SK-N-SH (cell line): ENCODE measurements at regions not wholly inside any gene's neighbourhood (a gene's known extent, or its start where the extent isn't known, plus 50 kb on each side); places are given as distances from the start of the nearest gene placed in this dataset.

Experiments used
- CTCF ChIA-PET: fragments of 300-600, 350-600 bp; formaldehyde crosslinking; extraction: SDS; loops from one replicate; lab custom pipeline; 2021; lab: Yijun Ruan, JAX
- POLR2A ChIA-PET: fragments of 350-600 bp; sonication (Branson Sonifier 250); formaldehyde crosslinking; extraction: SDS; loops from one replicate; lab custom pipeline; 2020; ENCODE audit warnings: antibody characterized with exemption, inconsistent platforms; lab: Yijun Ruan, JAX
- DNase-seq: peaks from one replicate; pipeline ENCODE4 v3.0.0; 2012
- H2AFZ ChIP-seq: fragments of 200-600 bp; sonication (generic); 2 replicates; pipeline ENCODE4 v1.8.1; 2016; ENCODE audit warnings: antibody characterized with exemption, mild to moderate bottlenecking, low read depth
- H3F3A ChIP-seq: fragments of 200-600 bp; sonication (generic); replicated peaks from 2 replicates; pipeline ENCODE3; 2016; ENCODE audit warnings: antibody characterized with exemption, mild to moderate bottlenecking; ENCODE audit not compliant: insufficient read depth
- H3K27ac ChIP-seq, 2 experiments: fragments of 200-500 bp in 1 of 2; fragments of 200-600 bp in 1 of 2; sonication (Bioruptor generic) in 1 of 2; sonication (generic), shearing (Covaris generic) in 1 of 2; 2 replicates each; pipeline versions ENCODE4 v1.5.1 to v1.6.1; 2014 to 2016; ENCODE audit warnings: low read depth in 2 of 2, inconsistent platforms in 1 of 2, low read length in 1 of 2, mild to moderate bottlenecking in 1 of 2, mixed read lengths in 1 of 2
- H3K27me3 ChIP-seq: fragments of 200-600 bp; sonication (generic), shearing (Covaris generic); 2 replicates; pipeline ENCODE4 v1.6.1; 2016; ENCODE audit warnings: mixed run types; ENCODE audit not compliant: insufficient read depth
- H3K36me3 ChIP-seq, 2 experiments: fragments of 200-500 bp in 1 of 2; fragments of 200-600 bp in 1 of 2; sonication (Bioruptor generic) in 1 of 2; sonication (generic) in 1 of 2; replicated peaks in 1 of 2; 2 replicates each; pipeline versions ENCODE3 to v1.5.1; 2014 to 2016; ENCODE audit warnings: low read length in 1 of 2, mild to moderate bottlenecking in 1 of 2; ENCODE audit not compliant: insufficient read depth in 2 of 2, control insufficient read depth in 1 of 2
- H3K4me1 ChIP-seq, 2 experiments: fragments of 200-500 bp in 1 of 2; fragments of 200-600 bp in 1 of 2; sonication (Bioruptor generic) in 1 of 2; sonication (generic), shearing (Covaris generic) in 1 of 2; 2 replicates each; pipeline versions ENCODE4 v1.5.1 to v1.6.1; 2014 to 2016; ENCODE audit warnings: low read depth in 1 of 2, low read length in 1 of 2, mixed run types in 1 of 2; ENCODE audit not compliant: insufficient read depth in 2 of 2, control insufficient read depth in 1 of 2
- H3K4me2 ChIP-seq: fragments of 200-600 bp; sonication (generic), shearing (Covaris generic); 2 replicates; pipeline ENCODE4 v1.6.1; 2017; ENCODE audit warnings: mixed run types
- H3K4me3 ChIP-seq, 2 experiments: fragments of 200-500 bp in 1 of 2; fragments of 200-600 bp in 1 of 2; sonication (Bioruptor generic) in 1 of 2; sonication (generic), shearing (Covaris generic) in 1 of 2; 2 replicates each; pipeline versions ENCODE4 v1.5.1 to v1.8.1; 2014 to 2016; ENCODE audit warnings: low read depth in 2 of 2, inconsistent platforms in 1 of 2, low read length in 1 of 2, mild to moderate bottlenecking in 1 of 2, mixed read lengths in 1 of 2, moderate library complexity in 1 of 2
- H3K79me2 ChIP-seq: fragments of 200-600 bp; sonication (generic); 2 replicates; pipeline ENCODE4 v1.8.1; 2017; ENCODE audit warnings: mild to moderate bottlenecking; ENCODE audit not compliant: insufficient read depth
- H3K9ac ChIP-seq: fragments of 200-600 bp; sonication (generic); 2 replicates; pipeline ENCODE4 v1.6.1; 2017; ENCODE audit warnings: mixed run types
- H3K9me2 ChIP-seq: fragments of 200-600 bp; sonication (generic); 2 replicates; pipeline ENCODE4 v1.6.1; 2017; ENCODE audit warnings: mixed run types
- H3K9me3 ChIP-seq: fragments of 200-600 bp; sonication (generic); 2 replicates; pipeline ENCODE4 v1.6.1; 2017; ENCODE audit warnings: mixed run types, mild to moderate bottlenecking, moderate library complexity
- H4K20me1 ChIP-seq: fragments of 200-600 bp; sonication (generic); 2 replicates; pipeline ENCODE4 v1.6.1; 2017; ENCODE audit warnings: mild to moderate bottlenecking, mixed run types; ENCODE audit not compliant: insufficient read depth
- CHD2 ChIP-seq: fragments of 150-350 bp; IDR thresholded peaks from 2 replicates; pipeline ENCODE4 v1.6.1; 2018; ENCODE audit warnings: low read length; ENCODE audit not compliant: partially characterized antibody
- EZH2phosphoT487 ChIP-seq: fragments of 200-600 bp; sonication (generic); IDR thresholded peaks from 2 replicates; pipeline ENCODE4 v1.6.1; 2017; ENCODE audit warnings: low read depth, mixed run types, mild to moderate bottlenecking, antibody characterized with exemption, moderate library complexity, borderline replicate concordance
- FOXJ3 ChIP-seq: sonication (generic); formaldehyde crosslinking; IDR thresholded peaks from 2 replicates; pipeline ENCODE4 v1.5.1; 2020; ENCODE audit warnings: mild to moderate bottlenecking, missing genetic modification reagents
- FOXM1 ChIP-seq: IDR thresholded peaks from 2 replicates; pipeline ENCODE4 v1.4.0; 2012; ENCODE audit warnings: low read depth, mild to moderate bottlenecking
- GATA2 ChIP-seq: sonication (generic); formaldehyde crosslinking; IDR thresholded peaks from 2 replicates; pipeline ENCODE4 v1.5.0; 2020; ENCODE audit warnings: mild to moderate bottlenecking, missing genetic modification reagents
- MEF2A ChIP-seq: IDR thresholded peaks from 2 replicates; pipeline ENCODE4 v1.4.0; 2012; ENCODE audit warnings: low read depth, borderline replicate concordance
- NFIC ChIP-seq: IDR thresholded peaks from 2 replicates; pipeline ENCODE4 v1.4.0; 2012; ENCODE audit warnings: borderline replicate concordance
- POLR2AphosphoS5 ChIP-seq: IDR thresholded peaks from 2 replicates; pipeline ENCODE4 v1.6.1; 2012; ENCODE audit warnings: low read depth, low read length
- RAD21 ChIP-seq: IDR thresholded peaks from 2 replicates; pipeline ENCODE4 v1.6.1; 2012; ENCODE audit warnings: mild to moderate bottlenecking, low read length
- RXRA ChIP-seq: IDR thresholded peaks from 2 replicates; pipeline ENCODE4 v1.4.0; 2012; ENCODE audit warnings: low read depth, mild to moderate bottlenecking, borderline replicate concordance
- SMC3 ChIP-seq: IDR thresholded peaks from 2 replicates; pipeline ENCODE4 v1.6.1; 2012; ENCODE audit warnings: low read depth, low read length, improper control_type of control experiment
- TAF1 ChIP-seq: IDR thresholded peaks from 2 replicates; pipeline ENCODE4 v1.6.1; 2012; ENCODE audit warnings: low read depth, mild to moderate bottlenecking, low read length, moderate library complexity, borderline replicate concordance
- TCF12 ChIP-seq: IDR thresholded peaks from 2 replicates; pipeline ENCODE4 v1.4.0; 2012
- TEAD4 ChIP-seq: IDR thresholded peaks from 2 replicates; pipeline ENCODE4 v1.4.0; 2012; ENCODE audit warnings: mild to moderate bottlenecking, borderline replicate concordance; ENCODE audit not compliant: insufficient read depth
- YY1 ChIP-seq: IDR thresholded peaks from 2 replicates; pipeline ENCODE4 v1.4.0; 2012; ENCODE audit warnings: low read depth, mild to moderate bottlenecking
- WGBS: methylation state at CpG from one replicate; pipeline ENCODE4 v1.1.6; 2017; ENCODE audit warnings: low lambda C conversion rate; 5-methylcytosine and 5-hydroxymethylcytosine counted together
- TF ChIP-seq, protein P1 (sequence below): IDR thresholded peaks from 2 replicates; pipeline ENCODE4 v1.4.0; 2012; ENCODE audit warnings: low read depth
- TF ChIP-seq, protein P2 (sequence below): IDR thresholded peaks from 2 replicates; pipeline ENCODE4 v1.4.0; 2012; ENCODE audit warnings: low read depth, borderline replicate concordance
- TF ChIP-seq, protein P3 (sequence below): IDR thresholded peaks from 2 replicates; pipeline ENCODE4 v1.6.1; 2012; ENCODE audit warnings: mild to moderate bottlenecking, low read depth, low read length, moderate library complexity
- TF ChIP-seq, protein P4 (sequence below): fragments of 200-600 bp; sonication (generic); IDR thresholded peaks from 2 replicates; pipeline ENCODE4 v1.6.1; 2017; ENCODE audit warnings: antibody characterized with exemption, mild to moderate bottlenecking, moderate library complexity
- TF ChIP-seq, protein P5 (sequence below): fragments of 150-350 bp; IDR thresholded peaks from 2 replicates; pipeline ENCODE4 v1.6.1; 2016; ENCODE audit warnings: mild to moderate bottlenecking, low read depth, low read length
- TF ChIP-seq, protein P6 (sequence below): fragments of 150-350 bp; IDR thresholded peaks from 2 replicates; pipeline ENCODE4 v1.6.1; 2017; ENCODE audit warnings: antibody characterized with exemption, low read length, low read depth, borderline replicate concordance

DNA sequence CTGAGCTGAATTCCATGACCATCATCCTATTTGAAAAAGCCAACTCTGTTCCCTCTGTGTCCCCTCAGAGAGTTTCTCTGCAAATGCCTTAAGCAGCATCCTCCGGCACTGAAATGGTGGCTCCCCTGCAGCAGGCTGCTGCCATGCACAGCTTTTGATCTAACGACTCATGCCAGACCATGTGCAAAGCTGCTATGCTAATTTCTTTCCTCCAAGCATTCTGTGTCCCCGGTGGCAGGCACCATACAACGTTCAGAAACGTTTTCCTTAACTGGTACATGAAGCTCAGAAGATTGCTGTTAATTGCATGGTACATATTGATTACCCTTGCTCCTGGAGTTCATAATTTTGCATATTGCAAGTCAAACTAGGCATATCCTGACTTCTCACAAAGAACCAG, 336.8 kb downstream of the RBM43 start:
- no peak overlapping the region for H3K27ac ChIP-seq
- H3F3A ChIP-seq, result no peaks in the 10 kb centered on the region
- H3K36me3 ChIP-seq, result no peaks in the 10 kb centered on the region
- no peak for DNase-seq
- H2AFZ ChIP-seq, result no peak overlapping the region
- no peaks in the 10 kb centered on the region for H3K79me2 ChIP-seq
- H3K4me2 ChIP-seq, result no peak overlapping the region
- 78% methylated on average over 5 of the region's 5 CpGs for WGBS
- H3K9me3 ChIP-seq, result no peaks in the 10 kb centered on the region
- no peaks in the 10 kb centered on the region for H3K9me2 ChIP-seq
- H3K4me1 ChIP-seq, result peaks cover 0 to 3% of the 10 kb centered on the region in 2 experiments; a peak in 1 of 4 replicates
- POLR2A ChIA-PET, result no interaction called here
- H4K20me1 ChIP-seq, result no peaks in the 10 kb centered on the region
- H3K9ac ChIP-seq, result no peak overlapping the region
- CTCF ChIA-PET, result interaction anchor here (1.1 kb wide), 1 partner anchor 10 kb away, joined by 4 read pairs; no protein-coding TSS in a partner anchor
- H3K27me3 ChIP-seq, result no peaks in the 10 kb centered on the region
- H3K4me3 ChIP-seq, result no peak overlapping the region
- TF ChIP-seq GATA2 (CRISPR knock-in tag), result no peak
- TF ChIP-seq MEF2A, result no peak
- no peak for TF ChIP-seq FOXJ3 (CRISPR knock-in tag)
- TF ChIP-seq, protein P1, sequence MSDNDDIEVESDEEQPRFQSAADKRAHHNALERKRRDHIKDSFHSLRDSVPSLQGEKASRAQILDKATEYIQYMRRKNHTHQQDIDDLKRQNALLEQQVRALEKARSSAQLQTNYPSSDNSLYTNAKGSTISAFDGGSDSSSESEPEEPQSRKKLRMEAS, result no peak
- no peak for TF ChIP-seq SMC3
- TF ChIP-seq YY1, result no peak
- no peak for TF ChIP-seq POLR2AphosphoS5
- TF ChIP-seq, protein P2, sequence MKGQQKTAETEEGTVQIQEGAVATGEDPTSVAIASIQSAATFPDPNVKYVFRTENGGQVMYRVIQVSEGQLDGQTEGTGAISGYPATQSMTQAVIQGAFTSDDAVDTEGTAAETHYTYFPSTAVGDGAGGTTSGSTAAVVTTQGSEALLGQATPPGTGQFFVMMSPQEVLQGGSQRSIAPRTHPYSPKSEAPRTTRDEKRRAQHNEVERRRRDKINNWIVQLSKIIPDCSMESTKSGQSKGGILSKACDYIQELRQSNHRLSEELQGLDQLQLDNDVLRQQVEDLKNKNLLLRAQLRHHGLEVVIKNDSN, result no peak
- TF ChIP-seq NFIC, result no peak
- TF ChIP-seq EZH2phosphoT487, result no peak
- TF ChIP-seq TAF1, result no peak
- no peak for TF ChIP-seq RAD21
- TF ChIP-seq TEAD4, result no peak

DNA sequence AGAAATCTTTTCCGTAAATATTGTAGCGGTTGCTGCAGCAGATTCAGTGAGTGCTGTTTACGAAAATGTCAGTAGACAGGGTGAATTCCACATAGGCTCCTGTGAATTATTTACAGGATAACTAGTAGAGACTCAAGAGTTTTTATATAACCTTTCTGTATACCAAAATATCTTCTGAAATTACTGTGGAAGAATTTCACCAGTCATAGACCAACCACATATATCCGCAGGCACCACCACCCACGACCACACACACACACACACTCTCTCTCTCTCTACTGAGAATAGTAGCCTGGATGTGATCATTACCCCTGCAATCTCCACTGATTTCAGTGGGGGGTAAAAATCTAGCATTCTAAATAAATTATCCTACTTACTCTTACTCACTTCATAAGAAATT, 341.8 kb downstream of the RBM43 start:
- Histone ChIP-seq H3K27me3 (no peaks in the 10 kb centered on the region), H3K27ac (no peak overlapping the region), H3K79me2 (no peaks in the 10 kb centered on the region), H3K4me2 (no peak overlapping the region), H2AFZ (no peak overlapping the region), H3K9ac (no peak overlapping the region), H3K4me1 (peaks cover 0 to 2% of the 10 kb centered on the region in 2 experiments; a peak in 2 of 4 replicates), H3K9me3 (no peaks in the 10 kb centered on the region), H3K4me3 (no peak overlapping the region), H3F3A (no peaks in the 10 kb centered on the region), H3K36me3 (no peaks in the 10 kb centered on the region), H3K9me2 (no peaks in the 10 kb centered on the region), H4K20me1 (no peaks in the 10 kb centered on the region)
- no peak for DNase-seq
- POLR2A ChIA-PET, result no interaction called here
- CTCF ChIA-PET, result no interaction called here
- WGBS, result 79% methylated on average over 5 of the region's 5 CpGs
- TF ChIP-seq FOXM1, result no peak
- TF ChIP-seq CHD2, result no peak
- TF ChIP-seq EZH2phosphoT487, result no peak
- TF ChIP-seq GATA2 (CRISPR knock-in tag), result no peak
- TF ChIP-seq, protein P3, sequence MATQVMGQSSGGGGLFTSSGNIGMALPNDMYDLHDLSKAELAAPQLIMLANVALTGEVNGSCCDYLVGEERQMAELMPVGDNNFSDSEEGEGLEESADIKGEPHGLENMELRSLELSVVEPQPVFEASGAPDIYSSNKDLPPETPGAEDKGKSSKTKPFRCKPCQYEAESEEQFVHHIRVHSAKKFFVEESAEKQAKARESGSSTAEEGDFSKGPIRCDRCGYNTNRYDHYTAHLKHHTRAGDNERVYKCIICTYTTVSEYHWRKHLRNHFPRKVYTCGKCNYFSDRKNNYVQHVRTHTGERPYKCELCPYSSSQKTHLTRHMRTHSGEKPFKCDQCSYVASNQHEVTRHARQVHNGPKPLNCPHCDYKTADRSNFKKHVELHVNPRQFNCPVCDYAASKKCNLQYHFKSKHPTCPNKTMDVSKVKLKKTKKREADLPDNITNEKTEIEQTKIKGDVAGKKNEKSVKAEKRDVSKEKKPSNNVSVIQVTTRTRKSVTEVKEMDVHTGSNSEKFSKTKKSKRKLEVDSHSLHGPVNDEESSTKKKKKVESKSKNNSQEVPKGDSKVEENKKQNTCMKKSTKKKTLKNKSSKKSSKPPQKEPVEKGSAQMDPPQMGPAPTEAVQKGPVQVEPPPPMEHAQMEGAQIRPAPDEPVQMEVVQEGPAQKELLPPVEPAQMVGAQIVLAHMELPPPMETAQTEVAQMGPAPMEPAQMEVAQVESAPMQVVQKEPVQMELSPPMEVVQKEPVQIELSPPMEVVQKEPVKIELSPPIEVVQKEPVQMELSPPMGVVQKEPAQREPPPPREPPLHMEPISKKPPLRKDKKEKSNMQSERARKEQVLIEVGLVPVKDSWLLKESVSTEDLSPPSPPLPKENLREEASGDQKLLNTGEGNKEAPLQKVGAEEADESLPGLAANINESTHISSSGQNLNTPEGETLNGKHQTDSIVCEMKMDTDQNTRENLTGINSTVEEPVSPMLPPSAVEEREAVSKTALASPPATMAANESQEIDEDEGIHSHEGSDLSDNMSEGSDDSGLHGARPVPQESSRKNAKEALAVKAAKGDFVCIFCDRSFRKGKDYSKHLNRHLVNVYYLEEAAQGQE, result no peak
- TF ChIP-seq RXRA, result no peak
- TF ChIP-seq, protein P4, sequence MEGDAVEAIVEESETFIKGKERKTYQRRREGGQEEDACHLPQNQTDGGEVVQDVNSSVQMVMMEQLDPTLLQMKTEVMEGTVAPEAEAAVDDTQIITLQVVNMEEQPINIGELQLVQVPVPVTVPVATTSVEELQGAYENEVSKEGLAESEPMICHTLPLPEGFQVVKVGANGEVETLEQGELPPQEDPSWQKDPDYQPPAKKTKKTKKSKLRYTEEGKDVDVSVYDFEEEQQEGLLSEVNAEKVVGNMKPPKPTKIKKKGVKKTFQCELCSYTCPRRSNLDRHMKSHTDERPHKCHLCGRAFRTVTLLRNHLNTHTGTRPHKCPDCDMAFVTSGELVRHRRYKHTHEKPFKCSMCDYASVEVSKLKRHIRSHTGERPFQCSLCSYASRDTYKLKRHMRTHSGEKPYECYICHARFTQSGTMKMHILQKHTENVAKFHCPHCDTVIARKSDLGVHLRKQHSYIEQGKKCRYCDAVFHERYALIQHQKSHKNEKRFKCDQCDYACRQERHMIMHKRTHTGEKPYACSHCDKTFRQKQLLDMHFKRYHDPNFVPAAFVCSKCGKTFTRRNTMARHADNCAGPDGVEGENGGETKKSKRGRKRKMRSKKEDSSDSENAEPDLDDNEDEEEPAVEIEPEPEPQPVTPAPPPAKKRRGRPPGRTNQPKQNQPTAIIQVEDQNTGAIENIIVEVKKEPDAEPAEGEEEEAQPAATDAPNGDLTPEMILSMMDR, result no peak
- TF ChIP-seq SMC3, result no peak
- TF ChIP-seq, protein P5, sequence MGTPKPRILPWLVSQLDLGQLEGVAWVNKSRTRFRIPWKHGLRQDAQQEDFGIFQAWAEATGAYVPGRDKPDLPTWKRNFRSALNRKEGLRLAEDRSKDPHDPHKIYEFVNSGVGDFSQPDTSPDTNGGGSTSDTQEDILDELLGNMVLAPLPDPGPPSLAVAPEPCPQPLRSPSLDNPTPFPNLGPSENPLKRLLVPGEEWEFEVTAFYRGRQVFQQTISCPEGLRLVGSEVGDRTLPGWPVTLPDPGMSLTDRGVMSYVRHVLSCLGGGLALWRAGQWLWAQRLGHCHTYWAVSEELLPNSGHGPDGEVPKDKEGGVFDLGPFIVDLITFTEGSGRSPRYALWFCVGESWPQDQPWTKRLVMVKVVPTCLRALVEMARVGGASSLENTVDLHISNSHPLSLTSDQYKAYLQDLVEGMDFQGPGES, result no peak
- TF ChIP-seq YY1, result no peak
- TF ChIP-seq, protein P6, sequence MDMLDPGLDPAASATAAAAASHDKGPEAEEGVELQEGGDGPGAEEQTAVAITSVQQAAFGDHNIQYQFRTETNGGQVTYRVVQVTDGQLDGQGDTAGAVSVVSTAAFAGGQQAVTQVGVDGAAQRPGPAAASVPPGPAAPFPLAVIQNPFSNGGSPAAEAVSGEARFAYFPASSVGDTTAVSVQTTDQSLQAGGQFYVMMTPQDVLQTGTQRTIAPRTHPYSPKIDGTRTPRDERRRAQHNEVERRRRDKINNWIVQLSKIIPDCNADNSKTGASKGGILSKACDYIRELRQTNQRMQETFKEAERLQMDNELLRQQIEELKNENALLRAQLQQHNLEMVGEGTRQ, result no peak
- TF ChIP-seq TCF12, result no peak
